ENCODE measurements at regions not wholly inside any gene's neighbourhood (a gene's known extent, or its start where the extent isn't known, plus 50 kb on each side); places are given as distances from the start of the nearest gene placed in this dataset.

DNA sequence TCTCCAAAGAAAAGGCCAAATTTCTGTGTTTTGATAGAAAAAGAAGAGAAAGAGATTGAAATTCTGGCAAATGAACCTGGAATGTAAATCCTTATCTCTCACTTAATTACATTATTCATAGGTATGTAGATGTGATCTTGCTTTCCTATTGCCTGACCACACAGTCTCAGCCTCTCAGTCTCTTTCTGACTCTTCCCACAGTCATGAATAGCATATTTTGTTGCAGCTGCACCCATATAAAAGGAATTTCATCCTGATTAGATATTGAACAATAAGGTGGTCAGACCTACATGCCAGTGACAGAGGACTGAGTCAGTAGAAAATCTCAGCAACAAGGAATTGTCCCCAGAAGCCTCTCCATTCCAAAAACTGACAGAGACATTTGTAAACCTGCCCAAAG is 62.9 kb upstream of the LRRC4C start:
- TF ChIP-seq CTCF (IDR thresholded peaks at IDR 0.05) (no peak), POLR2A (IDR thresholded peaks at IDR 0.05) (no peak)

All from Peyer's patch (tissue), 4 donors.